ENCODE measurements at regions not wholly inside any gene's neighbourhood (a gene's known extent, or its start where the extent isn't known, plus 50 kb on each side); places are given as distances from the start of the nearest gene placed in this dataset.

DNA sequence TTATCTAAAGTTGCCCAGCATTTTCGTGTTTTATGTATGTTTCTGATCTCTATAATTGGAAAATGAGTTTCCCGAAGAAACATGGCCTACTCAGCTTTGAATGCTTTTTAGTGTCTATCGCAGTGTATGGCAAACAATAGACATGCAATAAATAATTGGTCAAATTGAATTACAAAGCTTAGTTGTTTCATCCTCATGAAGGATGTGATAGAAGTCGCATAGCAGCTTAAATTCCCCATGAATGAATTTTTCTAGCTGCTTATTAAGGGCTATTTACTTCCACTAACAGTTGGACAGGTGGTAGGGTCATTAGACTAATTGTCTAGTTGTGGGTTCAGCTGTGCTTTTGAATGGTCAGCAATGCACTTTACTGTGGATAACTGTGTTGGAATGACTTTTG is 467.3 kb upstream of the MBL2 start:
- no peak overlapping the region for H3K4me3 Mint-ChIP-seq
- no peaks in the 10 kb centered on the region for H3K9me3 Mint-ChIP-seq

DNA sequence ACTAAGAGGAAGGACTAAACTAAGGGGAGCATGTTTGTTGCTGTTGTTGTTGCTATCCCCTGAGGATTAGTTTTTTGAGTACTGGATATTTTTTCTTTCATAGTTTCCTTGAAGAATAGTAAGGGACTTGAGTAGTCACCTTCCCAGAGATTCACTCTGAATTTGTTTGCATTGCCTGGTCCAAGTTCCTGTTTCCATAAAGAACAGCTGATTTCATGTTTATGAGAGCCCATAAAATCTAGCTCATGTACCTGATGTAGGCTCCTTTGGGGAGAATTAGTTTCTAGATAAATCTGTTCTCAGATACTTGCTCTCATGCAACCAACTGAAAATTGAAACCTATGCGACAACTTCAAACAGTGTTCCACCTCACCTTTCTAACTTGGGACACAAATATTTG is 464.4 kb upstream of the MBL2 start:
- Mint-ChIP-seq H3K36me3 (ENCODE audit: low read depth) (no peaks in the 10 kb centered on the region), H3K9me3 (no peaks in the 10 kb centered on the region), H3K27ac (ENCODE audit: unreplicated experiment) (no peak overlapping the region), H3K4me3 (no peak overlapping the region), H3K4me1 (peaks cover 7% of the 10 kb centered on the region), H3K27me3 (ENCODE audit: low read depth) (no peaks in the 10 kb centered on the region)
- TF ChIP-seq, protein P1, sequence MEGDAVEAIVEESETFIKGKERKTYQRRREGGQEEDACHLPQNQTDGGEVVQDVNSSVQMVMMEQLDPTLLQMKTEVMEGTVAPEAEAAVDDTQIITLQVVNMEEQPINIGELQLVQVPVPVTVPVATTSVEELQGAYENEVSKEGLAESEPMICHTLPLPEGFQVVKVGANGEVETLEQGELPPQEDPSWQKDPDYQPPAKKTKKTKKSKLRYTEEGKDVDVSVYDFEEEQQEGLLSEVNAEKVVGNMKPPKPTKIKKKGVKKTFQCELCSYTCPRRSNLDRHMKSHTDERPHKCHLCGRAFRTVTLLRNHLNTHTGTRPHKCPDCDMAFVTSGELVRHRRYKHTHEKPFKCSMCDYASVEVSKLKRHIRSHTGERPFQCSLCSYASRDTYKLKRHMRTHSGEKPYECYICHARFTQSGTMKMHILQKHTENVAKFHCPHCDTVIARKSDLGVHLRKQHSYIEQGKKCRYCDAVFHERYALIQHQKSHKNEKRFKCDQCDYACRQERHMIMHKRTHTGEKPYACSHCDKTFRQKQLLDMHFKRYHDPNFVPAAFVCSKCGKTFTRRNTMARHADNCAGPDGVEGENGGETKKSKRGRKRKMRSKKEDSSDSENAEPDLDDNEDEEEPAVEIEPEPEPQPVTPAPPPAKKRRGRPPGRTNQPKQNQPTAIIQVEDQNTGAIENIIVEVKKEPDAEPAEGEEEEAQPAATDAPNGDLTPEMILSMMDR (conservative IDR thresholded peaks at IDR 0.05), result no peak
- no peak for DNase-seq (ENCODE audit: low read depth, low spot score)

More for the DNA sequence above, 467.3 kb upstream of the MBL2 start:
- TF ChIP-seq, protein P1 (conservative IDR thresholded peaks at IDR 0.05), result no peak
- H3K27me3 Mint-ChIP-seq (ENCODE audit: low read depth), result no peaks in the 10 kb centered on the region
- no peaks in the 10 kb centered on the region for H3K4me1 Mint-ChIP-seq
- DNase-seq (ENCODE audit: low read depth, low spot score), result no peak
- no peaks in the 10 kb centered on the region for H3K36me3 Mint-ChIP-seq (ENCODE audit: low read depth)
- no peak overlapping the region for H3K27ac Mint-ChIP-seq (ENCODE audit: unreplicated experiment)

DNA sequence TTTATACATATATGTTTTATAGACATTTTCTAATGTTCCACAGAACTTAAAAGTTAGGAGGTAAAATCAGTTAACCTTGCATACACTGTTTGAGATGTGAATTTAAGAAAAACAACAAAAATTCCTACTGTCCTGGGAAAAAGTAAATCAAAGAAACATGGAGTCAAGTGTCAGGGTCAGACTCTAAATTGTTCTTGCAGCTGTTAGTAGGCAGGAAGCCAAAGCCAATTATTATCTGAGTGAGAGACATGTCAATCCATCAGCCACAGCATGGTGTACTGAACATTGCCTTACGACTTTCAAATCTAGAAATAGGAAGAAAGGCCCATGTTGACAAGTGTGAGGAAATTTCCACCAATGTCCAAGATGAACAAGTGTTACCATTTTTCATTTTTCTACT is 461.2 kb upstream of the MBL2 start:
- Mint-ChIP-seq H3K27me3 (ENCODE audit: low read depth) (no peaks in the 10 kb centered on the region), H3K36me3 (ENCODE audit: low read depth) (no peaks in the 10 kb centered on the region), H3K4me1 (peaks cover 7% of the 10 kb centered on the region), H3K4me3 (no peak overlapping the region), H3K27ac (ENCODE audit: unreplicated experiment) (no peak overlapping the region), H3K9me3 (peaks cover 4% of the 10 kb centered on the region)
- TF ChIP-seq, protein P1 (conservative IDR thresholded peaks at IDR 0.05), result no peak
- DNase-seq (ENCODE audit: low read depth, low spot score), result no peak

DNA sequence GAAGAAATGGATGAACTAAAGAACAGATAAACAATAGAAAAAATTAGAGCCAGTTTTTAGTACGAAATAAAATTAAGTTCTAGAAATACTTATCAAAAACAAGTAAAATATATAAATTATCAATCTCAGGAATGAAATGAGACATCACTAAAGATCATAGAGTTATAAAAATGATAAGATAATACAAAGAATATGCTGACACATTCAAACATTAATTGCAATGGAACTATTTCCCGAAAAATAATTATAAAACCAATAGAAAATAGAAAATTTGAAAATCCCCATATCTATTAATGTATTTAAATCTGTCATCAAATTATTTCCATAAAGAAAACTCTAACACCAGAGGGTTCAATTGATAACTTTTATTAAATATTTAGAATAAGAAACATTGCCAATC is 458.1 kb upstream of the MBL2 start:
- H3K4me3 Mint-ChIP-seq, result no peak overlapping the region
- DNase-seq (ENCODE audit: low read depth, low spot score), result no peak
- no peak overlapping the region for H3K27ac Mint-ChIP-seq (ENCODE audit: unreplicated experiment)

DNA sequence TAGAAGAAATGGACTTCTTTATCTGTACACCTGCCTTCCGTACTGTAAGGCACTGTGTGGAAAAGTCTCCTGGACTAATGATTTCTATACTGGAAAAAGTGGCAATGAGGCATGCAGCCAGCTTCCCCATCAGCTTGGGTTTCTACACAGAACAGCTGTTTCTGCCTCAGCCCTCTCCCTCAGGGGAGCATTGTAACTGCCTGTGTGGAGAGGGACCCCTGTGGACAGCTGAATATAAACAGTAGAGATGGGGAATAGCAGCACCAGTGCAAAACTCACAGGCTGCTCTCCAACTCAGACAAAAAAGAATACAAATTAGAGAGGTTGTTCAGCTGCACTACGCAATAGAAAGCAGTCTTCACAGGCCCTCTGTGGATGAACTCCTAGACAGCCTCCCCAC is 451.3 kb upstream of the MBL2 start:
- peaks cover 9% of the 10 kb centered on the region for H3K9me3 Mint-ChIP-seq
- no peak overlapping the region for H3K4me3 Mint-ChIP-seq
- H3K4me1 Mint-ChIP-seq, result peaks cover 15% of the 10 kb centered on the region
- H3K36me3 Mint-ChIP-seq (ENCODE audit: low read depth), result no peaks in the 10 kb centered on the region
- TF ChIP-seq, protein P1 (conservative IDR thresholded peaks at IDR 0.05), result no peak
- H3K27ac Mint-ChIP-seq (ENCODE audit: unreplicated experiment), result no peak overlapping the region
- DNase-seq (ENCODE audit: low read depth, low spot score), result no peak
- no peaks in the 10 kb centered on the region for H3K27me3 Mint-ChIP-seq (ENCODE audit: low read depth)

More for the DNA sequence above, 458.1 kb upstream of the MBL2 start:
- no peaks in the 10 kb centered on the region for H3K27me3 Mint-ChIP-seq (ENCODE audit: low read depth)
- H3K4me1 Mint-ChIP-seq, result peaks cover 7% of the 10 kb centered on the region
- H3K36me3 Mint-ChIP-seq (ENCODE audit: low read depth), result no peaks in the 10 kb centered on the region
- TF ChIP-seq, protein P1 (conservative IDR thresholded peaks at IDR 0.05), result no peak
- H3K9me3 Mint-ChIP-seq, result peaks cover 12% of the 10 kb centered on the region

DNA sequence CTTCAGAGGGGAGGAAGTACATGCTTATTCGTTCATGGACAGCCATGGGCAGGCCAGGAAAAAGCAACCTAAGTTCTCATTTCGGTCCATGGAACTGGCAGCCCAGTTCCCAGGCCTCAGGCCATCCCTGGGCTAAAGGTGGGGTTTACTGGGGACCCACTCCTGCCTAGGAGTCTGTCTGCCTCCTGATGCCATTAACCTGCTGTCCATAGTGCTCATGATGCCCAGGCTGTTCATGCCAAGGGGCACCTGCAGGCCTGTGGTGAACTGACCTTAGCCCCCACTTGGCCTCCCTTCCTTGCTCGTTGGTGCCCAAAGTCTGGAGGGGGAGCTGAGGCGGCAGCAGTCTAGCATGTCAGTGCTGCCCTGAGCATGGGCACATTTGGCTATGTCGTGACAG is 450.2 kb upstream of the MBL2 start:
- no peak overlapping the region for H3K27ac Mint-ChIP-seq (ENCODE audit: unreplicated experiment)

More for the DNA sequence above, 450.2 kb upstream of the MBL2 start:
- Mint-ChIP-seq H3K36me3 (ENCODE audit: low read depth) (no peaks in the 10 kb centered on the region), H3K4me1 (peaks cover 15% of the 10 kb centered on the region), H3K9me3 (peaks cover 2% of the 10 kb centered on the region), H3K27me3 (ENCODE audit: low read depth) (no peaks in the 10 kb centered on the region), H3K4me3 (no peak overlapping the region)
- TF ChIP-seq, protein P1 (conservative IDR thresholded peaks at IDR 0.05), result no peak
- DNase-seq (ENCODE audit: low read depth, low spot score), result no peak

All from neural crest cell (in vitro differentiated cells).